HG02798 (cell line): ENCODE measurements at regions not wholly inside any gene's neighbourhood (a gene's known extent, or its start where the extent isn't known, plus 50 kb on each side); places are given as distances from the start of the nearest gene placed in this dataset.
"Not testable (repeated sequence)": the region's sequence is repeated elsewhere in the genome, so short reads cannot be mapped to it uniquely, and the experiment has no call there.

ENCODE experiments used
- ATAC-seq: cut with Tn5 transposase; IDR thresholded peaks from one replicate; pipeline ENCODE4 v1.9.1; 2021; ENCODE audit warnings: mild to moderate bottlenecking; ENCODE audit not compliant: unreplicated experiment, poor library complexity

- no peak for ATAC-seq
Measured at GRCh38 chr6:67047996-67048395, 1341.0 kb upstream of the EYS start.

- ATAC-seq, result no peak
Measured at GRCh38 chr6:67045076-67045475, 1338.0 kb upstream of the EYS start.

- no peak for ATAC-seq
Measured at GRCh38 chr6:67031451-67031850, 1324.4 kb upstream of the EYS start.

GRCh38 chr6:67030861-67031260, 1323.8 kb upstream of the EYS start:
- no peak for ATAC-seq

- ATAC-seq, result no peak
Measured at GRCh38 chr6:67016921-67017460, 1310.0 kb upstream of the EYS start.

- no peak for ATAC-seq
Measured at GRCh38 chr6:67011441-67011840, 1304.4 kb upstream of the EYS start.

GRCh38 chr6:67009818-67010217, 1302.8 kb upstream of the EYS start:
- no peak for ATAC-seq

GRCh38 chr6:67003844-67004243, 1296.8 kb upstream of the EYS start:
- no peak for ATAC-seq

GRCh38 chr6:67000121-67000520, 1293.1 kb upstream of the EYS start:
- no peak for ATAC-seq

- ATAC-seq, result not testable (repeated sequence)
Measured at GRCh38 chr6:66997579-66997978, 1290.6 kb upstream of the EYS start.

GRCh38 chr6:66995669-66996068, 1288.6 kb upstream of the EYS start:
- no peak for ATAC-seq

GRCh38 chr6:66993708-66994107, 1286.7 kb upstream of the EYS start:
- ATAC-seq, result not testable (repeated sequence)

GRCh38 chr6:66993272-66993671, 1286.2 kb upstream of the EYS start:
- ATAC-seq, result no peak

- ATAC-seq, result no peak
Measured at GRCh38 chr6:66992660-66993059, 1285.6 kb upstream of the EYS start.

- no peak for ATAC-seq
Measured at GRCh38 chr6:66986940-66987339, 1279.9 kb upstream of the EYS start.

- no peak for ATAC-seq
Measured at GRCh38 chr6:66985816-66986215, 1278.8 kb upstream of the EYS start.

- ATAC-seq, result no peak
Measured at GRCh38 chr6:66970373-66970772, 1263.3 kb upstream of the EYS start.

- ATAC-seq, result no peak
Measured at GRCh38 chr6:66965227-66965626, 1258.2 kb upstream of the EYS start.

GRCh38 chr6:66964216-66964615, 1257.2 kb upstream of the EYS start:
- no peak for ATAC-seq

GRCh38 chr6:66962082-66962481, 1255.1 kb upstream of the EYS start:
- ATAC-seq, result no peak

GRCh38 chr6:66961191-66961590, 1254.2 kb upstream of the EYS start:
- no peak for ATAC-seq

GRCh38 chr6:66949191-66949661, 1242.2 kb upstream of the EYS start:
- ATAC-seq, result no peak

GRCh38 chr6:66948106-66948505, 1241.1 kb upstream of the EYS start:
- no peak for ATAC-seq
